GM23338 (cell line): ENCODE measurements at regions not wholly inside any gene's neighbourhood (a gene's known extent, or its start where the extent isn't known, plus 50 kb on each side); places are given as distances from the start of the nearest gene placed in this dataset.

Experiments
- ATAC-seq: fragments of 200-7000 bp; cut with Tn5 transposase; 3 replicates; pipeline ENCODE4 v1.9.1; 2020
- DNase-seq: peaks from one replicate; pipeline ENCODE4 v3.0.0-alpha.2; 2015; ENCODE audit warnings: low spot score
- H2AFZ ChIP-seq: fragments of 200-600 bp; sonication (generic); 2 replicates; pipeline ENCODE4 v1.8.0; 2016; ENCODE audit warnings: antibody characterized with exemption, mild to moderate bottlenecking, moderate library complexity
- H3F3A ChIP-seq: fragments of 200-600 bp; sonication (generic); replicated peaks from 2 replicates; pipeline ENCODE4 v1.8.0; 2017; ENCODE audit warnings: antibody characterized with exemption, mixed run types, low read depth
- H3K27ac ChIP-seq: fragments of 200-600 bp; sonication (generic); 2 replicates; pipeline ENCODE4 v1.6.1; 2016; ENCODE audit warnings: low read depth
- H3K27me3 ChIP-seq: fragments of 200-600 bp; sonication (generic); 2 replicates; pipeline ENCODE4 v1.8.0; 2016; ENCODE audit warnings: mild to moderate bottlenecking, mixed run types, moderate library complexity; ENCODE audit not compliant: insufficient read depth
- H3K36me3 ChIP-seq: fragments of 200-600 bp; sonication (generic); 2 replicates; pipeline ENCODE4 v1.8.0; 2016; ENCODE audit warnings: mild to moderate bottlenecking; ENCODE audit not compliant: insufficient read depth
- H3K4me1 ChIP-seq: fragments of 200-600 bp; sonication (generic); 2 replicates; pipeline ENCODE4 v1.8.0; 2016; ENCODE audit warnings: mild to moderate bottlenecking, moderate library complexity; ENCODE audit not compliant: insufficient read depth
- H3K4me2 ChIP-seq: fragments of 200-600 bp; sonication (generic); 2 replicates; pipeline ENCODE4 v1.7.1; 2017; ENCODE audit warnings: mixed run types
- H3K4me3 ChIP-seq: fragments of 200-600 bp; sonication (generic); 2 replicates; pipeline ENCODE4 v1.6.1; 2016; ENCODE audit warnings: mixed run types
- H3K79me2 ChIP-seq: fragments of 200-600 bp; sonication (generic); replicated peaks from 2 replicates; pipeline ENCODE4 v1.8.0; 2017; ENCODE audit warnings: mild to moderate bottlenecking; ENCODE audit not compliant: insufficient read depth
- H3K9me2 ChIP-seq: fragments of 200-600 bp; sonication (generic); 2 replicates; pipeline ENCODE4 v1.8.0; 2017; ENCODE audit not compliant: insufficient read depth
- H4K20me1 ChIP-seq: fragments of 200-600 bp; sonication (generic); replicated peaks from 2 replicates; pipeline ENCODE4 v1.8.0; 2017; ENCODE audit warnings: mild to moderate bottlenecking; ENCODE audit not compliant: insufficient read depth
- H3K27ac Mint-ChIP-seq: 2 replicates; pipeline ENCODE4 v1.8.0; 2020; ENCODE audit warnings: inconsistent platforms, mild to moderate bottlenecking, moderate library complexity, mixed read lengths
- H3K27me3 Mint-ChIP-seq: 3 replicates; pipeline ENCODE4 v1.8.0; 2022; ENCODE audit warnings: low read depth, mild to moderate bottlenecking, moderate library complexity, mixed read lengths, inconsistent platforms; ENCODE audit not compliant: insufficient read depth, poor library complexity
- H3K36me3 Mint-ChIP-seq: 3 replicates; pipeline ENCODE4 v1.8.0; 2021; ENCODE audit warnings: low read depth, mild to moderate bottlenecking, inconsistent platforms, moderate library complexity, mixed read lengths
- H3K4me1 Mint-ChIP-seq: 3 replicates; pipeline ENCODE4 v1.8.0; 2020; ENCODE audit warnings: mild to moderate bottlenecking, inconsistent platforms, mixed read lengths
- H3K4me3 Mint-ChIP-seq: 3 replicates; pipeline ENCODE4 v1.8.0; 2021; ENCODE audit warnings: moderate library complexity, mild to moderate bottlenecking, inconsistent platforms, mixed read lengths
- H3K9me3 Mint-ChIP-seq: 3 replicates; pipeline ENCODE4 v1.8.0; 2020; ENCODE audit warnings: moderate library complexity, mild to moderate bottlenecking, inconsistent platforms, mixed read lengths
- CREB1 ChIP-seq: fragments of 250-450 bp; sonication (Bioruptor Pico); IDR thresholded peaks from 2 replicates; pipeline ENCODE4 v1.5.0; 2020; ENCODE audit warnings: low read depth, mild to moderate bottlenecking, moderate library complexity
- ETS1 ChIP-seq: IDR thresholded peaks from 2 replicates; pipeline ENCODE4 v1.6.1; 2016; ENCODE audit warnings: antibody characterized with exemption
- EZH2 ChIP-seq: fragments of 200-600 bp; sonication (generic); IDR thresholded peaks from one replicate; pipeline ENCODE4 v1.8.0; 2017; ENCODE audit warnings: antibody characterized with exemption, mild to moderate bottlenecking, low read depth; ENCODE audit not compliant: unreplicated experiment
- EZH2phosphoT487 ChIP-seq: fragments of 200-600 bp; sonication (generic); IDR thresholded peaks from one replicate; pipeline ENCODE4 v1.8.1; 2018; ENCODE audit warnings: antibody characterized with exemption; ENCODE audit not compliant: unreplicated experiment
- JUNB ChIP-seq: IDR thresholded peaks from one replicate; pipeline ENCODE4 v1.6.1; 2016; ENCODE audit warnings: antibody characterized with exemption; ENCODE audit not compliant: unreplicated experiment
- NANOG ChIP-seq: IDR thresholded peaks from 2 replicates; pipeline ENCODE4 v1.6.1; 2016; ENCODE audit warnings: antibody characterized with exemption, borderline replicate concordance
- POLR2AphosphoS5 ChIP-seq: IDR thresholded peaks from 2 replicates; pipeline ENCODE4 v1.6.1; 2016; ENCODE audit warnings: antibody characterized with exemption, low read depth
- STAT1 ChIP-seq: IDR thresholded peaks from one replicate; pipeline ENCODE4 v1.6.1; 2016; ENCODE audit warnings: antibody characterized with exemption; ENCODE audit not compliant: unreplicated experiment
- ZNF114 ChIP-seq: fragments of 250-450 bp; sonication (Bioruptor Pico); IDR thresholded peaks from 2 replicates; pipeline ENCODE4 v1.5.0; 2020; ENCODE audit warnings: mild to moderate bottlenecking, moderate library complexity
- ZNF331 ChIP-seq: fragments of 250-450 bp; sonication (Bioruptor Pico); IDR thresholded peaks from 2 replicates; pipeline ENCODE4 v1.5.0; 2020; ENCODE audit warnings: low read depth, mild to moderate bottlenecking, moderate library complexity
- ZNF462 ChIP-seq: fragments of 250-450 bp; sonication (Bioruptor Pico); IDR thresholded peaks from 2 replicates; pipeline ENCODE4 v1.5.0; 2020; ENCODE audit warnings: mild to moderate bottlenecking, moderate library complexity
- TF ChIP-seq, protein P1 (sequence below): IDR thresholded peaks from one replicate; pipeline ENCODE4 v1.6.1; 2018; ENCODE audit warnings: antibody characterized with exemption; ENCODE audit not compliant: unreplicated experiment
- TF ChIP-seq, protein P2 (sequence below), 2 experiments: fragments of 200-600 bp in 1 of 2; sonication (generic) in 1 of 2; conservative IDR thresholded peaks; 2 replicates each; pipeline versions ENCODE4 v1.5.1 to v1.6.1; 2016 to 2017; ENCODE audit warnings: antibody characterized with exemption in 2 of 2, low read depth in 2 of 2, mild to moderate bottlenecking in 2 of 2, moderate library complexity in 1 of 2

DNA sequence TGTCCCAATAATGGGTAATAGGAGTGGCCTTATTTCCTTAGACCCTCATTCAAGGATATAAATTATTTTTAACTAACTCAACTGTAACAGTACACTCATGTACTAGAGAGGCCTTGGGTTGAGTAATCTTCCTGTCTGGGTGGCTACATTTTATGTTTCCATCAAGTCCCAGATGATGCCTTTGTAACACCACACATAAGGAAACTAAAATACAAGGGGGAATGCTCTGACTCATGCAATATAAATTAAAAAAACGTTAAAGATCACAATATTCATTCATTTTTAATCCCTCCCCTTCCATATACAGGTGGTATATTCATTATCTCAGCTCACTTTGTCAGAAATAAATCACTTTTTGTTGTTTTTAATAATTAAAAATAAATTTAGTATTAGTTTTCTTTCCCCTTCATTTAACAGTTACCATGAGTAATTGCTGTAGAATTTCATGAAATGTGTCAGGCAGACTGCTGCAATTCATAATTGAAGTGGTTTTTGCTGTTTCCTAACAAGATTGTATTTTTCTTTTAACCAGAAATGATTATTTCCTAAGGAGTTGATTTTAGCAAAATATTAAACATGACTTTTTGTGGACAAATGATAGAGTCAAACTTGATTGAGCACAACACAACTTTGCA, 1403.6 kb downstream of the SUCLG1 start:
- H3F3A ChIP-seq = no peaks in the 10 kb centered on the region
- no peaks in the 10 kb centered on the region for H3K27me3 ChIP-seq
- peaks cover 19% of the 10 kb centered on the region; the same call in 2 of the 3 replicates for H3K36me3 Mint-ChIP-seq
- H3K27ac Mint-ChIP-seq = no peak overlapping the region
- H3K27me3 Mint-ChIP-seq = no peaks in the 10 kb centered on the region
- no peak overlapping the region for H3K27ac ChIP-seq
- H3K9me3 Mint-ChIP-seq = peaks cover 27% of the 10 kb centered on the region
- H3K4me1 Mint-ChIP-seq = no peaks in the 10 kb centered on the region
- no peak overlapping the region for H3K4me3 ChIP-seq
- H3K4me3 Mint-ChIP-seq = no peak overlapping the region
- H3K79me2 ChIP-seq = no peaks in the 10 kb centered on the region
- no peak overlapping the region for H3K4me2 ChIP-seq
- H3K4me1 ChIP-seq = no peaks in the 10 kb centered on the region
- no peaks in the 10 kb centered on the region for H4K20me1 ChIP-seq
- peaks cover 13% of the 10 kb centered on the region; the same call in 1 of the 2 replicates for H3K36me3 ChIP-seq
- ATAC-seq (no peak), DNase-seq (no peak)
- TF ChIP-seq CREB1 (CRISPR knock-in tag) = no peak
- no peak for TF ChIP-seq STAT1
- no peak for TF ChIP-seq JUNB
- TF ChIP-seq ZNF331 (CRISPR knock-in tag) = no peak
- TF ChIP-seq EZH2phosphoT487 = no peak
- TF ChIP-seq ZNF114 (CRISPR knock-in tag) = no peak
- TF ChIP-seq ZNF462 (CRISPR knock-in tag) = no peak
- TF ChIP-seq EZH2 = no peak
- TF ChIP-seq, protein P1, sequence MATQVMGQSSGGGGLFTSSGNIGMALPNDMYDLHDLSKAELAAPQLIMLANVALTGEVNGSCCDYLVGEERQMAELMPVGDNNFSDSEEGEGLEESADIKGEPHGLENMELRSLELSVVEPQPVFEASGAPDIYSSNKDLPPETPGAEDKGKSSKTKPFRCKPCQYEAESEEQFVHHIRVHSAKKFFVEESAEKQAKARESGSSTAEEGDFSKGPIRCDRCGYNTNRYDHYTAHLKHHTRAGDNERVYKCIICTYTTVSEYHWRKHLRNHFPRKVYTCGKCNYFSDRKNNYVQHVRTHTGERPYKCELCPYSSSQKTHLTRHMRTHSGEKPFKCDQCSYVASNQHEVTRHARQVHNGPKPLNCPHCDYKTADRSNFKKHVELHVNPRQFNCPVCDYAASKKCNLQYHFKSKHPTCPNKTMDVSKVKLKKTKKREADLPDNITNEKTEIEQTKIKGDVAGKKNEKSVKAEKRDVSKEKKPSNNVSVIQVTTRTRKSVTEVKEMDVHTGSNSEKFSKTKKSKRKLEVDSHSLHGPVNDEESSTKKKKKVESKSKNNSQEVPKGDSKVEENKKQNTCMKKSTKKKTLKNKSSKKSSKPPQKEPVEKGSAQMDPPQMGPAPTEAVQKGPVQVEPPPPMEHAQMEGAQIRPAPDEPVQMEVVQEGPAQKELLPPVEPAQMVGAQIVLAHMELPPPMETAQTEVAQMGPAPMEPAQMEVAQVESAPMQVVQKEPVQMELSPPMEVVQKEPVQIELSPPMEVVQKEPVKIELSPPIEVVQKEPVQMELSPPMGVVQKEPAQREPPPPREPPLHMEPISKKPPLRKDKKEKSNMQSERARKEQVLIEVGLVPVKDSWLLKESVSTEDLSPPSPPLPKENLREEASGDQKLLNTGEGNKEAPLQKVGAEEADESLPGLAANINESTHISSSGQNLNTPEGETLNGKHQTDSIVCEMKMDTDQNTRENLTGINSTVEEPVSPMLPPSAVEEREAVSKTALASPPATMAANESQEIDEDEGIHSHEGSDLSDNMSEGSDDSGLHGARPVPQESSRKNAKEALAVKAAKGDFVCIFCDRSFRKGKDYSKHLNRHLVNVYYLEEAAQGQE = no peak
- TF ChIP-seq, protein P2, sequence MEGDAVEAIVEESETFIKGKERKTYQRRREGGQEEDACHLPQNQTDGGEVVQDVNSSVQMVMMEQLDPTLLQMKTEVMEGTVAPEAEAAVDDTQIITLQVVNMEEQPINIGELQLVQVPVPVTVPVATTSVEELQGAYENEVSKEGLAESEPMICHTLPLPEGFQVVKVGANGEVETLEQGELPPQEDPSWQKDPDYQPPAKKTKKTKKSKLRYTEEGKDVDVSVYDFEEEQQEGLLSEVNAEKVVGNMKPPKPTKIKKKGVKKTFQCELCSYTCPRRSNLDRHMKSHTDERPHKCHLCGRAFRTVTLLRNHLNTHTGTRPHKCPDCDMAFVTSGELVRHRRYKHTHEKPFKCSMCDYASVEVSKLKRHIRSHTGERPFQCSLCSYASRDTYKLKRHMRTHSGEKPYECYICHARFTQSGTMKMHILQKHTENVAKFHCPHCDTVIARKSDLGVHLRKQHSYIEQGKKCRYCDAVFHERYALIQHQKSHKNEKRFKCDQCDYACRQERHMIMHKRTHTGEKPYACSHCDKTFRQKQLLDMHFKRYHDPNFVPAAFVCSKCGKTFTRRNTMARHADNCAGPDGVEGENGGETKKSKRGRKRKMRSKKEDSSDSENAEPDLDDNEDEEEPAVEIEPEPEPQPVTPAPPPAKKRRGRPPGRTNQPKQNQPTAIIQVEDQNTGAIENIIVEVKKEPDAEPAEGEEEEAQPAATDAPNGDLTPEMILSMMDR (conservative IDR thresholded peaks at IDR 0.05; ENCODE audit: low read depth in 2 of 2) = no peak
- no peak for TF ChIP-seq POLR2AphosphoS5
- TF ChIP-seq ETS1 = no peak
- TF ChIP-seq NANOG = no peak
- H3K9me2 ChIP-seq = peaks cover 4% of the 10 kb centered on the region; the same call in 1 of the 2 replicates
- no peak overlapping the region for H2AFZ ChIP-seq
